GM15510 (cell line): ENCODE measurements at regions not wholly inside any gene's neighbourhood (a gene's known extent, or its start where the extent isn't known, plus 50 kb on each side); places are given as distances from the start of the nearest gene placed in this dataset.

Experiments
- POLR2A ChIP-seq: IDR thresholded peaks from 3 replicates; pipeline ENCODE4 v1.6.1; 2011; ENCODE audit warnings: borderline replicate concordance; ENCODE audit not compliant: insufficient read length; ENCODE audit errors: extremely low read depth

GRCh38 chrX:4185086-4185485 is 471.6 kb upstream of the PRKX start:
- TF ChIP-seq POLR2A, result no peak

GRCh38 chrX:4182408-4182806 is 469.0 kb upstream of the PRKX start:
- TF ChIP-seq POLR2A, result no peak

DNA sequence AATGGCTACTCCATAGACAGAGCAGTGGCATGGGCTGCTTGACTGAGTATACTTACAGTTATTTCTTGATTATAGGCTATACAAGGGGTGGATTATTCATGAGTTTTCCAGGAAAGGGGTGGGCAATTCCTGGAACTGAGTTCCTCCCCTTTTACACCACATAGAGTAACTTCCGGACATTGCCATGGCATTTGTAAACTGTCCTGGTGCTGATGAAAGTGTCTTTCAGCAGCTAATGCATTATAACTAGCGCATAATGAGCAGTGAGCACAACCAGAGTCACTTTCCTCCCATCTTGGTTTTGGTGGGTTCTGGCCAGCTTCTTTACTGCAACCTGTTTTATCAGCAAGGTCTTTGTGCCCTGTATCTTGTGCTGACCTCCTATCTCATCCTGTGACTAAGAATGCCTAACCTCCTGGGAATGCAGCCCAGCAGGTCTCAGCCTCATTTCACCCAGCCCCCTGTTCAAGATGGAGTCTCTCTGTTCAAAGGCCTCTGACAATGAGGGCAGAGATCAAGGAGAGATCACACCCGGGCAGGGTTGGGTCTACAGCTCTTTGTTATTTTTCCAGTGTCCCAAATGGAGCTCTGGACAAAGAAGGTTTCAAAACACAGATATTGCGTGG is 468.4 kb upstream of the PRKX start:
- no peak for TF ChIP-seq POLR2A

- TF ChIP-seq POLR2A, result no peak
Observed at GRCh38 chrX:4179031-4179430, 465.6 kb upstream of the PRKX start.

DNA sequence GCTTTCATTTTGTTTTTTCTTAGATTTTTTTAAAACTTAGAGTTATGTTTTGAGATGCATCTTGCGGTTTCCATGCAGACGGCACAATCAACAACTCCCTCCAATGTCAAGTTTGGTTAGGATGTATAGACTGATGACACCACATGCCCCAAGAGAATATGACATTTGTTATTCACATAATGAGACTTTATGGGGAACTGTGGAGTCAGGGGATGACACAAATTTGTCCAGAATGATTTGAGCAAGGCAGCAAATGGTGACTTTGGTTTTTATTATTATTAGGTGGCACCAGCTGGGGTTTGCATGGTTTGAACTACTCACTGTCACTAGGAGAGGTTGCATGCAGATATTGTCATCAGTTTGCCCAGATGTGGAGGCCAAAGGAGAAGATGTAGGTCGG is 461.8 kb upstream of the PRKX start:
- no peak for TF ChIP-seq POLR2A

DNA sequence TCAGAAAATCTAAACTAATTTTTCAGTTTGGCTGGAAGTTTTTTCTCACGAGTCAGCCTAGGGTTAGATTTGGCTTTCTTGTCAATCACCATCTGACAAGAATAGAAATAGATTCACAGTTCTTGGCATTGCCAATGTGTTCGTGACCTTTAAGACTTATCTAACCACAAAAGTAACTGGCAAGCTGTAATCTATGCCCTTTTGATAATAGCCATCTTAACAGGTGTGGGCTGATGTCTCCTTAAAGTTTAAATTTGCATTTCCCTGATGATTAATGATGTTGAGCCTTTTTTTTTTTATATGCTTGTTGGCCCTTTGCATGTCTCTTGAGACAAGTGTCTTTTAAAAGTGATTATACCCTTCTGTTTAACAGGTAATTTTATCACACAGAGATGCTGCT is 460.3 kb upstream of the PRKX start:
- no peak for TF ChIP-seq POLR2A

GRCh38 chrX:4151798-4152197 is 438.3 kb upstream of the PRKX start:
- TF ChIP-seq POLR2A, result no peak

GRCh38 chrX:4150259-4150658 is 436.8 kb upstream of the PRKX start:
- no peak for TF ChIP-seq POLR2A

- TF ChIP-seq POLR2A, result no peak
Observed at GRCh38 chrX:4129626-4130025, 416.2 kb upstream of the PRKX start.

DNA sequence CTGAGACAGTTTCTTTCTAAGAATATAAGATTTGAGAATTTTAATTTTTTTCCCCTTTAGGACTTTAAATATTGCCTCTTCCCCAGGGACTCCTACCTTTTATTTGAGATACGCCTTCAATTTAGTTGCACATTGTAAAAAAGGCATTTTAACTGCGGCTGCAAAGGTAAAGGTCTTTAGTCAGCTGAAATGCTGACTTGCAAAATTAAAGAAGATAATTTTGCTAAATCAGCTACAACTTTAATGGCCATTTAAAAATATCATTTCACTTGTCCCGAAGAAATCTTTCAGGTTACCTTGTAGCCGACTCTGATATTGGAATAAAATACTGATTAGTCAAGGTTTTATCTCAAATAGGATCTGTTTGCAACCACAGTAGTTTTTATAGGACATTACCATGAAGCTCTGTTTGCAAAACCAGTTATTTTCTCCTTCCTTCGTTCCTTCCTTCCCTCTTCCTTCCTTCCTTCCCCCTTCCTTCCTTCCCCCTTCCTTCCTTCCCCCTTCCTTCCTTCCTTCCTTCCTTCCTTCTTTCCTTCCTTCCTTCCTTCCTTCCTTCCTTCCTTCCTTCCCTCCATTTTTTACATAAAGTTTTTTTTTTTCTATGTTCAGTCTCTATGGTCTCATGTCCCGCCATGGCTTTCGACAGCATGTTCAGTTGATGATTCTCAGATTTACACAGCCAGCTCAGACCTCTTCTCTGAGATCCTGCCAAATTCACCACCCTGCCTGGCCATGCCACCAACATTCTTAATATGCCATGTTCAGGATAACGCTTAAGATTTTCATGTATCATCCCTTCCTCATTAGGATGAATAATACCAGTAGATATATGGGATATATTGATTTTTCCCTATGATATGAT is 405.4 kb upstream of the PRKX start:
- TF ChIP-seq POLR2A, result no peak

DNA sequence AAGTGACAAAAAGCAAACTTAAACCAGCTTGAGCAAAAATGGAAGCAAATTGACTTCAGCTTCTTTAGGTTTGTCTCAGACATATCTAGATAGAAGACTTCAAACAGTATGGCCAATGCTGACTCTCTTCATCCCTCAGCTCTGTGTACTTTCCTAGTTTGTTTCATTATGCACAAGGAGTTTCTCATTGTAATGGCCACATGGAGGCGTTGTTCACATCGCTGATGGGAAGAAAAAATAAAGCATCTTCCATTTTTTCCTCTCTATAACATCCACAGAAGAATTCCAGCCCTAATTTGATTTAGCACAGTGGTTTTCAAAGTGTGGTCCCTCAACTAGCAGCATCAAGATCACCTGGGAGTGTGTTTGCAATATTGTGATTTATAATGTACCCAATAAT is 397.5 kb upstream of the PRKX start:
- no peak for TF ChIP-seq POLR2A

DNA sequence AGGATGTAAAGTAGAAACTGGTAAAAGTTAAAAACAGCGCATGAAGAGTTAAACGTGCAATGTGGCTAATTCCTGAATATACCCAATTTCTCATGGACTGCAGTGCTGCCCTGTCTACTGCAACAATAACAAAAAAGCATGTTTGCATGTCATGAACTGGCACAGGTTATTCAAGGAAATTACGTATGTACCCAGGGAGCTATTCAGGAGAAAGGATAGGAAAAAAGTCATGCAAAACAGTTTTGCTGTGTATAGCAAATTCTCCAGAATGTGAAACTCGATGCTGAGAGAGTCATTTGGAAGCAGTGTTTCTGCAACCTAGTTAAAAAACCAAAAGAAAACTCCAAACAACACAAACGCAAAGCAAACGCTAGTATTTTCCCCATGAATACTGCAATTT is 381.5 kb upstream of the PRKX start:
- TF ChIP-seq POLR2A, result no peak

- TF ChIP-seq POLR2A, result no peak
Observed at GRCh38 chrX:4091046-4091760, 377.8 kb upstream of the PRKX start.

- no peak for TF ChIP-seq POLR2A
Observed at GRCh38 chrX:4059893-4060292, 346.4 kb upstream of the PRKX start.

- no peak for TF ChIP-seq POLR2A
Observed at GRCh38 chrX:4043951-4044350, 330.5 kb upstream of the PRKX start.
